H1 (cell line): ENCODE measurements at regions not wholly inside any gene's neighbourhood (a gene's known extent, or its start where the extent isn't known, plus 50 kb on each side); places are given as distances from the start of the nearest gene placed in this dataset.

Experiments
- CTCF ChIA-PET: fragments of 300-600 bp; sonication (Branson Sonifier 250); formaldehyde crosslinking; loops from one replicate; lab custom pipeline; 2021; ENCODE audit not compliant: partially characterized antibody; lab: Charles Lee
- POLR2A ChIA-PET: fragments of 300-600 bp; sonication (Branson Sonifier 250); formaldehyde crosslinking; loops from one replicate; lab custom pipeline; 2021; ENCODE audit warnings: inconsistent platforms; ENCODE audit not compliant: partially characterized antibody; lab: Charles Lee
- DNase-seq, 2 experiments: peaks; one replicate each; pipeline versions ENCODE4 v3.0.0 to v3.0.0-alpha.2; 2010 to 2022; ENCODE audit warnings: low spot score in 2 of 2, low read depth in 1 of 2, mixed read lengths in 1 of 2
- FAIRE-seq: peaks from 2 replicates; lab custom pipeline; 2011; peaks lifted over from hg19 to GRCh38; lab: Jason Lieb, UNC
- H2AFZ ChIP-seq: 2 replicates; pipeline ENCODE4 v1.8.1; 2012; ENCODE audit warnings: low read length, inconsistent platforms
- H2AK5ac ChIP-seq: 2 replicates; pipeline ENCODE4 v1.6.1; 2013; ENCODE audit warnings: low read depth, low read length
- H2BK120ac ChIP-seq: replicated peaks from 2 replicates; pipeline ENCODE3; 2013; ENCODE audit warnings: low read depth, low read length, inconsistent platforms
- H2BK12ac ChIP-seq: 2 replicates; pipeline ENCODE4 v1.6.1; 2013; ENCODE audit warnings: low read depth, low read length
- H2BK15ac ChIP-seq: 2 replicates; pipeline ENCODE4 v1.6.1; 2013; ENCODE audit warnings: low read length
- H2BK20ac ChIP-seq: 2 replicates; pipeline ENCODE4 v1.6.1; 2013; ENCODE audit warnings: low read length
- H2BK5ac ChIP-seq: 2 replicates; pipeline ENCODE4 v1.6.1; 2013; ENCODE audit warnings: low read depth, low read length
- H3K14ac ChIP-seq: 2 replicates; pipeline ENCODE4 v1.6.1; 2013; ENCODE audit warnings: inconsistent platforms; ENCODE audit not compliant: insufficient read length
- H3K18ac ChIP-seq: 2 replicates; pipeline ENCODE4 v1.6.1; 2013; ENCODE audit warnings: low read length; ENCODE audit errors: extremely low read depth
- H3K23ac ChIP-seq: 2 replicates; pipeline ENCODE4 v1.6.1; 2013; ENCODE audit warnings: inconsistent platforms; ENCODE audit not compliant: insufficient read length
- H3K23me2 ChIP-seq: 2 replicates; pipeline ENCODE4 v1.6.1; 2013; ENCODE audit warnings: low read depth, low read length
- H3K27ac ChIP-seq: 2 replicates; pipeline ENCODE4 v1.6.1; 2011; ENCODE audit warnings: low read depth, low read length, inconsistent platforms
- H3K27me3 ChIP-seq, 4 experiments: replicated peaks in 1 of 4; 1 replicate in 1 of 4; 2 replicates in 3 of 4; pipeline versions ENCODE4 v1.6.1 to v1.8.1; 2011 to 2013; ENCODE audit warnings: low read length in 3 of 4, mild to moderate bottlenecking in 3 of 4, inconsistent platforms in 2 of 4, mixed read lengths in 2 of 4, moderate library complexity in 1 of 4; ENCODE audit not compliant: control insufficient read depth in 3 of 4, insufficient read depth in 3 of 4; ENCODE audit errors: extremely low read depth in 1 of 4
- H3K36me3 ChIP-seq, 4 experiments: 2 replicates each; pipeline versions ENCODE4 v1.6.1 to v1.8.1; 2011 to 2013; ENCODE audit warnings: mild to moderate bottlenecking in 4 of 4, low read length in 3 of 4, moderate library complexity in 2 of 4, control low read depth in 1 of 4, inconsistent platforms in 1 of 4; ENCODE audit not compliant: insufficient read depth in 4 of 4, control insufficient read depth in 2 of 4
- H3K4ac ChIP-seq: replicated peaks from 2 replicates; pipeline ENCODE3; 2013; ENCODE audit warnings: low read length, low read depth, mixed read lengths, inconsistent platforms; ENCODE audit not compliant: insufficient read length
- H3K4me1 ChIP-seq, 4 experiments: replicated peaks in 1 of 4; 1 replicate in 1 of 4; 2 replicates in 3 of 4; pipeline versions ENCODE4 v1.6.1 to v1.8.1; 2011 to 2013; ENCODE audit warnings: low read length in 3 of 4, inconsistent platforms in 2 of 4, mixed read lengths in 1 of 4; ENCODE audit not compliant: insufficient read depth in 4 of 4, control insufficient read depth in 3 of 4
- H3K4me2 ChIP-seq, 2 experiments: 2 replicates each; pipeline versions ENCODE4 v1.6.1 to v1.8.1; 2011 to 2013; ENCODE audit warnings: low read depth in 2 of 2, low read length in 2 of 2, control low read depth in 1 of 2, inconsistent platforms in 1 of 2, mild to moderate bottlenecking in 1 of 2; ENCODE audit not compliant: insufficient read depth in 1 of 2
- H3K4me3 ChIP-seq, 4 experiments: fragments of 200-600, 300-600 bp in 1 of 4; sonication (generic), shearing (Covaris generic), sonication (Bioruptor Twin) in 1 of 4; 2 replicates each; pipeline versions ENCODE4 v1.5.1 to v1.8.1; 2011 to 2016; ENCODE audit warnings: low read length in 4 of 4, low read depth in 3 of 4, control low read depth in 2 of 4, inconsistent platforms in 2 of 4, mild to moderate bottlenecking in 2 of 4, mixed read lengths in 1 of 4, moderate library complexity in 1 of 4; ENCODE audit not compliant: insufficient read depth in 2 of 4; ENCODE audit errors: extremely low read depth in 1 of 4
- H3K56ac ChIP-seq: replicated peaks from 2 replicates; pipeline ENCODE3; 2013; ENCODE audit warnings: low read depth, mild to moderate bottlenecking, mixed read lengths, low read length, inconsistent platforms; ENCODE audit not compliant: insufficient read length
- H3K79me1 ChIP-seq: 2 replicates; pipeline ENCODE4 v1.6.1; 2013; ENCODE audit warnings: low read depth, low read length, control low read depth
- H3K79me2 ChIP-seq, 2 experiments: 2 replicates each; pipeline versions ENCODE4 v1.6.1 to v1.8.1; 2012 to 2013; ENCODE audit warnings: low read length in 2 of 2, mild to moderate bottlenecking in 2 of 2, inconsistent platforms in 1 of 2; ENCODE audit not compliant: insufficient read depth in 2 of 2, control insufficient read depth in 1 of 2
- H3K9ac ChIP-seq, 4 experiments: replicated peaks in 1 of 4; 1 replicate in 1 of 4; 2 replicates in 3 of 4; pipeline versions ENCODE4 v1.6.1 to v1.8.1; 2011 to 2013; ENCODE audit warnings: low read depth in 3 of 4, low read length in 3 of 4, control low read depth in 2 of 4, mild to moderate bottlenecking in 2 of 4, moderate library complexity in 2 of 4, inconsistent platforms in 1 of 4; ENCODE audit errors: extremely low read depth in 1 of 4
- H3K9me3 ChIP-seq, 2 experiments: 2 replicates each; pipeline versions ENCODE4 v1.6.1 to v1.8.1; 2012 to 2013; ENCODE audit warnings: mild to moderate bottlenecking in 2 of 2, moderate library complexity in 2 of 2, control low read depth in 1 of 2, inconsistent platforms in 1 of 2, low read depth in 1 of 2, low read length in 1 of 2, mixed read lengths in 1 of 2; ENCODE audit not compliant: insufficient read depth in 2 of 2
- H4K20me1 ChIP-seq, 2 experiments: replicated peaks in 1 of 2; 2 replicates each; pipeline versions ENCODE3 to v1.8.1; 2011 to 2013; ENCODE audit warnings: inconsistent platforms in 2 of 2, low read length in 2 of 2, mild to moderate bottlenecking in 1 of 2; ENCODE audit not compliant: insufficient read depth in 2 of 2, control insufficient read depth in 1 of 2
- H4K5ac ChIP-seq: 2 replicates; pipeline ENCODE4 v1.6.1; 2013; ENCODE audit warnings: low read length, low read depth, mixed read lengths, inconsistent platforms; ENCODE audit not compliant: insufficient read length
- H4K8ac ChIP-seq: 2 replicates; pipeline ENCODE4 v1.8.0; 2013; ENCODE audit warnings: mild to moderate bottlenecking, moderate library complexity, low read length, inconsistent platforms; ENCODE audit not compliant: insufficient read depth; ENCODE audit errors: extremely low read depth
- H4K91ac ChIP-seq: replicated peaks from 2 replicates; pipeline ENCODE3; 2013; ENCODE audit warnings: low read length, mixed read lengths, inconsistent platforms; ENCODE audit not compliant: insufficient read length
- ASH2L ChIP-seq: fragments of 200-600, 300-600 bp; sonication (generic); IDR thresholded peaks from one replicate; pipeline ENCODE4 v1.7.1; 2017; ENCODE audit warnings: low read length
- ATF2 ChIP-seq: IDR thresholded peaks from 2 replicates; pipeline ENCODE4 v1.6.1; 2012; ENCODE audit warnings: low read length, inconsistent platforms
- BCL11A ChIP-seq, 2 experiments: IDR thresholded peaks; one replicate each; pipeline ENCODE4 v1.6.1; 2011; ENCODE audit warnings: low read depth in 2 of 2, low read length in 2 of 2, mild to moderate bottlenecking in 2 of 2
- E2F6 ChIP-seq: IDR thresholded peaks from 2 replicates; pipeline ENCODE4 v1.6.1; 2012; ENCODE audit warnings: inconsistent platforms
- NANOG ChIP-seq: IDR thresholded peaks from 2 replicates; pipeline ENCODE4 v1.6.1; 2011; ENCODE audit warnings: low read length, low read depth, mild to moderate bottlenecking, inconsistent platforms; ENCODE audit not compliant: insufficient read depth, poor library complexity, severe bottlenecking
- POU5F1 ChIP-seq: IDR thresholded peaks from 2 replicates; pipeline ENCODE4 v1.6.1; 2011; ENCODE audit warnings: low read depth, mild to moderate bottlenecking, low read length, moderate library complexity
- RFX5 ChIP-seq: IDR thresholded peaks from 2 replicates; pipeline ENCODE4 v1.6.1; 2011; ENCODE audit warnings: low read depth, low read length, improper control_type of control experiment, borderline replicate concordance
- SAP30 ChIP-seq: fragments of 300-600 bp; sonication (generic); IDR thresholded peaks from 2 replicates; pipeline ENCODE4 v1.7.1; 2012; ENCODE audit warnings: low read length, moderate library complexity, mild to moderate bottlenecking, inconsistent platforms; ENCODE audit not compliant: insufficient read depth, insufficient replicate concordance
- SIN3A ChIP-seq, 2 experiments: IDR thresholded peaks in 1 of 2; conservative IDR thresholded peaks in 1 of 2; 2 replicates each; pipeline ENCODE4 v1.6.1; 2011 to 2012; ENCODE audit warnings: low read length in 2 of 2, improper control_type of control experiment in 1 of 2, low read depth in 1 of 2, mild to moderate bottlenecking in 1 of 2
- SUZ12 ChIP-seq: fragments of 200-600 bp; sonication (generic); IDR thresholded peaks from 2 replicates; pipeline ENCODE4 v1.6.1; 2012; ENCODE audit warnings: mild to moderate bottlenecking, inconsistent platforms, low read length, moderate library complexity, mixed read lengths
- TCF12 ChIP-seq: IDR thresholded peaks from 2 replicates; pipeline ENCODE4 v1.6.1; 2011; ENCODE audit warnings: low read depth, mild to moderate bottlenecking, low read length
- ZNF274 ChIP-seq: IDR thresholded peaks from 2 replicates; pipeline ENCODE4 v1.7.0; 2012; ENCODE audit warnings: low read length, borderline replicate concordance; ENCODE audit errors: extremely low read depth
- WGBS, 2 experiments: shearing (Covaris generic) in 1 of 2; methylation state at CpG; one replicate each; pipeline versions ENCODE4 v1.1.6 to v1.1.7; 2013 to 2015; ENCODE audit warnings: low lambda C conversion rate in 2 of 2, mixed read lengths in 2 of 2, inconsistent platforms in 1 of 2, low coverage in 1 of 2, missing lambda C conversion rate in 1 of 2; ENCODE audit not compliant: insufficient replicate concordance in 2 of 2, insufficient coverage in 1 of 2, insufficient read length in 1 of 2; ENCODE audit errors: extremely low coverage in 1 of 2, missing lambda C conversion rate in 1 of 2; 5-methylcytosine and 5-hydroxymethylcytosine counted together

DNA sequence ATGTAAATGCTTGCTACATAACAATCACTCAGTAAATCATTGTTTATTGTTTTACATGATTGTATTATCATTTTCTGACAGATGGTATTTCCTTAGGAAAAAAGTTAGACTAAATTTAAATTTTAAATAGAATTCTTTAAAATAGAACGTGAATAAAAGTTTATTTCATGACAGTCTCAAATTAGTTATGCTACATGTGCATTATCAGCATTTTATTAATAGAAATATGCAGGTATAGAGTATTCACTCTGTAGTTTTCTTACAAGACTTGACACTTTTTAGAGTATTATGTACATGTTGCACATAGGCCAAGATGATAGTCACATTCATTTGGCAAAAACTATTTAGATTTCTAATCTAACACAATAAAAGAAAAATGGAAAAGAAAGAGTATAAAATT, 213.3 kb upstream of the SPRY1 start:
- no peak overlapping the region for H3K4ac ChIP-seq
- no peak overlapping the region for H3K4me3 ChIP-seq
- no peaks in the 10 kb centered on the region for H3K79me2 ChIP-seq
- H2BK120ac ChIP-seq, result no peak overlapping the region
- no peak overlapping the region for H2AK5ac ChIP-seq
- no peak for DNase-seq
- no peak overlapping the region for H2BK20ac ChIP-seq
- 88% methylated on average over 1 of the region's 1 CpG; no CpG with 5 or more reads in 1 of the 2 experiments for WGBS, 2 experiments
- H2BK15ac ChIP-seq, result no peak overlapping the region
- no peak overlapping the region for H3K56ac ChIP-seq
- peaks cover 0 to 2% (median 0%) of the 10 kb centered on the region in 4 experiments; a peak in 1 of 7 replicates for H3K4me1 ChIP-seq
- CTCF ChIA-PET, result interaction anchor here (1.0 to 1.5 kb wide), 6 partner anchors 9 to 851 kb away, joined by 3 to 4 read pairs (median 4); no protein-coding TSS in a partner anchor
- H3K23ac ChIP-seq, result no peak overlapping the region
- H2BK5ac ChIP-seq, result no peak overlapping the region
- H4K20me1 ChIP-seq, result no peaks in the 10 kb centered on the region
- no peaks in the 10 kb centered on the region for H3K27me3 ChIP-seq
- H3K9ac ChIP-seq, result no peak overlapping the region
- H3K9me3 ChIP-seq, result no peaks in the 10 kb centered on the region
- H3K14ac ChIP-seq, result no peak overlapping the region
- no peaks in the 10 kb centered on the region for H3K79me1 ChIP-seq
- H3K23me2 ChIP-seq, result no peaks in the 10 kb centered on the region
- H2BK12ac ChIP-seq, result no peak overlapping the region
- no peak for FAIRE-seq
- no peak overlapping the region for H2AFZ ChIP-seq
- H4K91ac ChIP-seq, result no peak overlapping the region
- no peak overlapping the region for H3K27ac ChIP-seq
- H4K5ac ChIP-seq, result no peak overlapping the region
- POLR2A ChIA-PET, result no interaction called here
- H4K8ac ChIP-seq, result no peak overlapping the region
- no peak overlapping the region for H3K18ac ChIP-seq
- H3K36me3 ChIP-seq, result no peaks in the 10 kb centered on the region
- H3K4me2 ChIP-seq, result no peak overlapping the region
- no peak for TF ChIP-seq RFX5
- TF ChIP-seq ATF2, result no peak
- TF ChIP-seq TCF12, result no peak
- TF ChIP-seq SAP30, result no peak
- TF ChIP-seq SIN3A (conservative IDR thresholded peaks at IDR 0.05 in 1 of 2, IDR thresholded peaks at IDR 0.05 in 1 of 2; ENCODE audit: low read depth in 1 of 2, low read length in 2 of 2), result no peak
- TF ChIP-seq ASH2L, result no peak
- no peak for TF ChIP-seq E2F6
- TF ChIP-seq BCL11A (IDR thresholded peaks at IDR 0.05; ENCODE audit: low read depth in 2 of 2, low read length in 2 of 2), result no peak
- TF ChIP-seq POU5F1, result no peak
- no peak for TF ChIP-seq NANOG
- no peak for TF ChIP-seq SUZ12
- TF ChIP-seq ZNF274, result no peak
